ENCODE measurements at regions not wholly inside any gene's neighbourhood (a gene's known extent, or its start where the extent isn't known, plus 50 kb on each side); places are given as distances from the start of the nearest gene placed in this dataset.

- TF ChIP-seq CTCF (IDR thresholded peaks at IDR 0.05; ENCODE audit: low read length), result no peak
- TF ChIP-seq EZH2 (IDR thresholded peaks at IDR 0.05; ENCODE audit: borderline replicate concordance, low read length), result no peak
Observed at GRCh38 chr1:87685311-87686135, 356.8 kb downstream of the LMO4 start.

All from OCI-LY1 (cell line).